Esophagus muscularis mucosa (tissue), 4 donors: ENCODE measurements at regions not wholly inside any gene's neighbourhood (a gene's known extent, or its start where the extent isn't known, plus 50 kb on each side); places are given as distances from the start of the nearest gene placed in this dataset.
"Not testable (repeated sequence)": the region's sequence is repeated elsewhere in the genome, so short reads cannot be mapped to it uniquely, and the experiment has no call there.

Source experiments
- DNase-seq: peaks from one replicate; pipeline ENCODE4 v3.0.0-alpha.2; 2017; ENCODE audit errors: extremely low spot score
- H3K27ac ChIP-seq, 4 donors: fragments of 200-600 bp; sonication (generic); replicated peaks in 1 of 4; 1 replicate in 3 of 4; 2 replicates in 1 of 4; pipeline ENCODE4 v1.5.1; 2016 to 2019; ENCODE audit warnings: mild to moderate bottlenecking in 1 of 4
- H3K27me3 ChIP-seq, 4 donors: fragments of 200-600 bp; sonication (generic); one replicate each; pipeline versions ENCODE4 v1.5.1 to v1.6.0; 2016 to 2019
- H3K36me3 ChIP-seq, 4 donors: fragments of 200-600 bp; sonication (generic); one replicate each; pipeline ENCODE4 v1.5.1; 2016 to 2019
- H3K4me1 ChIP-seq, 4 donors: fragments of 200-600 bp; sonication (generic); one replicate each; pipeline ENCODE4 v1.5.1; 2016 to 2019
- H3K4me3 ChIP-seq, 4 donors: fragments of 200-600 bp; sonication (generic); 1 replicate in 2 of 4; 2 replicates in 2 of 4; pipeline ENCODE4 v1.5.1; 2016 to 2019; ENCODE audit warnings: mild to moderate bottlenecking in 4 of 4, moderate library complexity in 1 of 4
- H3K9me3 ChIP-seq, 4 donors: fragments of 200-600 bp; sonication (generic); 1 replicate in 3 of 4; 2 replicates in 1 of 4; pipeline ENCODE4 v1.5.1; 2016 to 2019
- CTCF ChIP-seq, 3 experiments: fragments of 200-600 bp in 2 of 3; fragments of 450-650 bp in 1 of 3; sonication (generic) in 2 of 3; IDR thresholded peaks; one replicate each; pipeline ENCODE4 v1.5.1; 2017 to 2019; ENCODE audit warnings: antibody characterized with exemption in 3 of 3, mild to moderate bottlenecking in 2 of 3, moderate library complexity in 1 of 3
- EP300 ChIP-seq: sonication (generic); formaldehyde crosslinking; IDR thresholded peaks from one replicate; pipeline ENCODE4 v1.6.1; 2017; ENCODE audit warnings: antibody characterized with exemption
- POLR2A ChIP-seq: fragments of 450-650 bp; IDR thresholded peaks from one replicate; pipeline ENCODE4 v1.6.1; 2017; ENCODE audit warnings: antibody characterized with exemption, moderate library complexity, mild to moderate bottlenecking, low read depth
- POLR2AphosphoS5 ChIP-seq, 2 donors: sonication (generic); formaldehyde crosslinking; IDR thresholded peaks; one replicate each; pipeline ENCODE4 v1.6.1; 2017; ENCODE audit warnings: antibody characterized with exemption in 2 of 2
- WGBS: methylation state at CpG from one replicate; pipeline ENCODE4 v1.1.5; 2018; 5-methylcytosine and 5-hydroxymethylcytosine counted together
- intact Hi-C: fragments of 100-400 bp; cut with DNase I; formaldehyde crosslinking; loops from one replicate; pipeline ENCODE4 v1.15.1; 2023

GRCh38 chr13:80680786-80681366, 339.9 kb upstream of the SPRY2 start:
- no peak for TF ChIP-seq POLR2A
- TF ChIP-seq CTCF (IDR thresholded peaks at IDR 0.05): no peak
- no peak for TF ChIP-seq POLR2AphosphoS5 (IDR thresholded peaks at IDR 0.05)
- TF ChIP-seq EP300: no peak
- intact Hi-C loops: no loop called here
- 100% methylated on average over 1 of the region's 1 CpG for WGBS
- Histone ChIP-seq H3K9me3 (peaks cover 0 to 10% (median 4%) of the 10 kb centered on the region in 4 donors), H3K4me3 (no peak overlapping the region), H3K36me3 (no peaks in the 10 kb centered on the region), H3K27ac (no peak overlapping the region), H3K4me1 (no peaks in the 10 kb centered on the region), H3K27me3 (no peaks in the 10 kb centered on the region)
- no peak for DNase-seq

DNA sequence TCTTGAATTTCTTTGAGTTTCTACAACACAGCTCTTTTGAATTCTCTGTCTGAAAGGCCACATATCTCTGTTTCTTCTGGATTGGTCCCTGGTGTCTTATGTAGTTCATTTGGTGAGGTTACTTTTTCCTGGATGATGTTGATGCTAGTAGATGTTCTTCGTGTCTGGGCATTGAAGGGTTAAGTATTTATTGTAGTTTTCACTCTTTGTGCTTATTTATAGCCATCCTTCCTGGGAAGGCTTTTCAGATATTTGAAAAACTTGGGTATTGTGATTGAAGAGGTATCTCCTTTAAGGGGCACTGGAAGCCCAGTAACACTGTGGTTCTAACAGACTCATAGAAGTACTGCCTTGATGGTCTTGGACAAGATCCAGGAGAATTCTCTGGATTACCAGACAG, 338.5 kb upstream of the SPRY2 start:
- intact Hi-C loops: no loop called here
- Histone ChIP-seq H3K9me3 (peaks cover 0 to 10% (median 4%) of the 10 kb centered on the region in 4 donors), H3K36me3 (no peaks in the 10 kb centered on the region), H3K27me3 (no peaks in the 10 kb centered on the region), H3K27ac (no peak overlapping the region), H3K4me1 (no peaks in the 10 kb centered on the region), H3K4me3 (no peak overlapping the region)
- DNase-seq: no peak
- TF ChIP-seq EP300 (no peak), POLR2A (no peak), CTCF (IDR thresholded peaks at IDR 0.05) (no peak), POLR2AphosphoS5 (IDR thresholded peaks at IDR 0.05) (no peak)
- WGBS: 88% methylated on average over 1 of the region's 1 CpG

- Histone ChIP-seq H3K9me3 (peaks cover 0 to 14% (median 7%) of the 10 kb centered on the region in 4 donors), H3K36me3 (no peaks in the 10 kb centered on the region), H3K4me1 (no peaks in the 10 kb centered on the region), H3K27ac (no peak overlapping the region), H3K4me3 (no peak overlapping the region), H3K27me3 (no peaks in the 10 kb centered on the region)
- intact Hi-C loops: no loop called here
- TF ChIP-seq POLR2A: no peak
- DNase-seq: no peak
- WGBS: 90% methylated on average over 2 of the region's 2 CpGs
Observed at GRCh38 chr13:80677227-80677626, 336.3 kb upstream of the SPRY2 start.

DNA sequence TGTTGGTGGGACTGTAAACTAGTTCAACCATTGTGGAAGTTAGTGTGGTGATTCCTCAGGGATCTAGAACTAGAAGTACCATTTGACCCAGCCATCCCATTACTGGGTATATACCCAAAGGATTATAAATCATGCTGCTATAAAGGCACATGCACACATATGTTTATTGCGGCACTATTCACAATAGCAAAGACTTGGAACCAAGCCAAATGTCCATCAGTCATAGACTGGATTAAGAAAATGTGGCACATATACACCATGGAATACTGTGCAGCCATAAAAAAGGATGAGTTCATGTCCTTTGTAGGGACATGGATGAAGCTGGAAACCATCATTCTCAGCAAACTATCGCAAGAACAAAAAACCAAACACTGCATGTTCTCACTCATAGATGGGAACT, 334.5 kb upstream of the SPRY2 start:
- intact Hi-C loops, H3K27me3 ChIP-seq, DNase-seq, H3K4me1 ChIP-seq, H3K36me3 ChIP-seq, H3K4me3 ChIP-seq, H3K27ac ChIP-seq: not testable (repeated sequence)
- H3K9me3 ChIP-seq: peaks cover 0 to 17% (median 13%) of the 10 kb centered on the region in 4 donors
- WGBS: 94% methylated on average over 2 of the region's 2 CpGs

GRCh38 chr13:80671773-80672172, 330.8 kb upstream of the SPRY2 start:
- Histone ChIP-seq H3K4me1 (no peaks in the 10 kb centered on the region), H3K9me3 (peaks cover 0 to 10% (median 8%) of the 10 kb centered on the region in 4 donors), H3K4me3 (no peak overlapping the region), H3K27me3 (no peaks in the 10 kb centered on the region), H3K27ac (no peak overlapping the region), H3K36me3 (no peaks in the 10 kb centered on the region)
- intact Hi-C loops: no loop called here
- 89% methylated on average over 7 of the region's 7 CpGs for WGBS
- DNase-seq: no peak
- TF ChIP-seq POLR2AphosphoS5 (IDR thresholded peaks at IDR 0.05) (no peak), EP300 (no peak), CTCF (IDR thresholded peaks at IDR 0.05) (no peak), POLR2A (no peak)

- H3K27me3 ChIP-seq: no peaks in the 10 kb centered on the region
- no peak overlapping the region for H3K27ac ChIP-seq
- peaks cover 0 to 10% (median 7%) of the 10 kb centered on the region in 4 donors for H3K9me3 ChIP-seq
- WGBS: 92% methylated on average over 1 of the region's 1 CpG
- H3K4me3 ChIP-seq: no peak overlapping the region
- intact Hi-C loops: no loop called here
- DNase-seq: no peak
- H3K4me1 ChIP-seq: no peaks in the 10 kb centered on the region
- no peak for TF ChIP-seq POLR2A
- no peak for TF ChIP-seq CTCF (IDR thresholded peaks at IDR 0.05)
- no peak for TF ChIP-seq POLR2AphosphoS5 (IDR thresholded peaks at IDR 0.05)
- no peak for TF ChIP-seq EP300
- H3K36me3 ChIP-seq: no peaks in the 10 kb centered on the region
Observed at GRCh38 chr13:80669112-80669511, 328.2 kb upstream of the SPRY2 start.
